ENCODE measurements at regions not wholly inside any gene's neighbourhood (a gene's known extent, or its start where the extent isn't known, plus 50 kb on each side); places are given as distances from the start of the nearest gene placed in this dataset.

GRCh38 chr21:15359251-15359650, 294.5 kb upstream of the NRIP1 start:
- no peak overlapping the region for H3K27ac ChIP-seq (ENCODE audit: insufficient read depth, low read length)
- no peak overlapping the region for H2BK15ac ChIP-seq (ENCODE audit: low read depth, low read length)
- no peak overlapping the region for H2BK120ac ChIP-seq (ENCODE audit: low read depth, low read length)
- H3K27me3 ChIP-seq (ENCODE audit: control insufficient read depth, insufficient read depth, low read length): no peaks in the 10 kb centered on the region
- no peaks in the 10 kb centered on the region for H3K4me1 ChIP-seq (ENCODE audit: control insufficient read depth, insufficient read depth, low read length)
- H3K14ac ChIP-seq (replicated peaks; ENCODE audit: low read depth, low read length): no peak overlapping the region
- H2AK9ac ChIP-seq (replicated peaks; ENCODE audit: low read depth, low read length, poor library complexity): no peak overlapping the region
- H4K20me1 ChIP-seq (ENCODE audit: insufficient read depth, low read length): no peaks in the 10 kb centered on the region
- TF ChIP-seq BHLHE40 (IDR thresholded peaks at IDR 0.05; ENCODE audit: low read depth, low read length): no peak
- TF ChIP-seq CEBPB (IDR thresholded peaks at IDR 0.05; ENCODE audit: low read depth, low read length): no peak
- no peak for TF ChIP-seq USF2 (IDR thresholded peaks at IDR 0.05; ENCODE audit: low read depth, low read length)
- TF ChIP-seq POLR2A (IDR thresholded peaks at IDR 0.05; ENCODE audit: low read depth, low read length): no peak
- no peak for ATAC-seq (ENCODE audit: low read depth)
- dilution Hi-C loops (cut with HindIII; ENCODE audit: low sequenced_read_pairs, unreplicated experiment) (no loop called here), intact Hi-C loops (cut with micrococcal nuclease) (no loop called here), in situ Hi-C loops (cut with MboI; ENCODE audit: low sequenced_read_pairs) (no loop called here)
- no peaks in the 10 kb centered on the region for H3K36me3 ChIP-seq (ENCODE audit: control insufficient read depth, insufficient read depth, low read length)
- DNase-seq: no peak
- no peak overlapping the region for H3K4me2 ChIP-seq (ENCODE audit: low read depth, low read length)
- ChIA-PET CTCF (no interaction called here), POLR2A (ENCODE audit: unreplicated experiment) (no interaction called here)
- H2AK5ac ChIP-seq (ENCODE audit: low read depth, low read length): no peak overlapping the region
- H4K91ac ChIP-seq (ENCODE audit: insufficient read depth, low read depth, low read length): no peak overlapping the region
- H4K5ac ChIP-seq (ENCODE audit: low read depth, low read length): no peak overlapping the region
- H3K23ac ChIP-seq (ENCODE audit: low read depth, low read length): no peak overlapping the region
- H2AFZ ChIP-seq (replicated peaks; ENCODE audit: low read length, poor library complexity): no peak overlapping the region
- H3K9ac ChIP-seq (ENCODE audit: low read depth, low read length): no peak overlapping the region
- H3K9me3 ChIP-seq (ENCODE audit: control insufficient read depth, insufficient read depth, low read length): no peaks in the 10 kb centered on the region
- H3K18ac ChIP-seq (ENCODE audit: low read depth, low read length): no peak overlapping the region
- H4K8ac ChIP-seq (ENCODE audit: low read depth in 2 of 2, low read length in 2 of 2): no peak overlapping the region
- no peak overlapping the region for H2BK20ac ChIP-seq (ENCODE audit: low read depth, low read length)
- no peaks in the 10 kb centered on the region for H3K9me1 ChIP-seq (ENCODE audit: insufficient read depth, low read length)
- no TSS peak for BruUV-seq (replicated peaks)
- no peak overlapping the region for H2BK5ac ChIP-seq (ENCODE audit: low read depth, low read length, poor library complexity, severe bottlenecking)
- no CpG with 5 or more reads among the region's 4 CpGs for WGBS, 2 experiments (ENCODE audit: extremely low coverage in 2 of 2, insufficient read length in 1 of 2)
- no peaks in the 10 kb centered on the region for H3K79me1 ChIP-seq (ENCODE audit: low read depth in 1 of 2, low read length in 2 of 2)
- no peak overlapping the region for H3K4me3 ChIP-seq (ENCODE audit: insufficient read depth, low read depth, low read length)
- H3K56ac ChIP-seq (ENCODE audit: extremely low read depth, insufficient read depth, low read length): no peak overlapping the region
- no peak overlapping the region for H3K4ac ChIP-seq (ENCODE audit: low read depth, low read length)

Data from IMR-90 (cell line).